ENCODE measurements at regions not wholly inside any gene's neighbourhood (a gene's known extent, or its start where the extent isn't known, plus 50 kb on each side); places are given as distances from the start of the nearest gene placed in this dataset.

DNA sequence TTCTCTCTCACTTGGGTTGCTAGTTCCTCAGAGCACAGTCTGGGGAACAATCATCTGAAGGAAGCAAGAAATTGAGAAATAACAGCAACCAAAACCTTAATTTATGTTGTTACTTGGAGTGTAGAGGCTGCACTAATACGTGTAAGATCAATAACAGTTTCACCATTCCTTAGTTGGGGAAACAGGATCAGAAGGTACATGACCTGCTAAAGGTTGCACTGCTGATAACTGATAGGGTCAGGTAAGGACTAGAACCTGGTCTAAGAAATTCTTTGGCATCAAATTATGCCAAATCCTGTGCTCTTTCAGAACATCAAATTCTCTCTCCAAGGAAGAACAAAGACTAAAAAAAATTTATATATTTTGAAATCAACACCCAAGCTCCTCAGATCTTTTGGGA is 278.6 kb upstream of the C9orf72 start:
- TF ChIP-seq, protein P1, sequence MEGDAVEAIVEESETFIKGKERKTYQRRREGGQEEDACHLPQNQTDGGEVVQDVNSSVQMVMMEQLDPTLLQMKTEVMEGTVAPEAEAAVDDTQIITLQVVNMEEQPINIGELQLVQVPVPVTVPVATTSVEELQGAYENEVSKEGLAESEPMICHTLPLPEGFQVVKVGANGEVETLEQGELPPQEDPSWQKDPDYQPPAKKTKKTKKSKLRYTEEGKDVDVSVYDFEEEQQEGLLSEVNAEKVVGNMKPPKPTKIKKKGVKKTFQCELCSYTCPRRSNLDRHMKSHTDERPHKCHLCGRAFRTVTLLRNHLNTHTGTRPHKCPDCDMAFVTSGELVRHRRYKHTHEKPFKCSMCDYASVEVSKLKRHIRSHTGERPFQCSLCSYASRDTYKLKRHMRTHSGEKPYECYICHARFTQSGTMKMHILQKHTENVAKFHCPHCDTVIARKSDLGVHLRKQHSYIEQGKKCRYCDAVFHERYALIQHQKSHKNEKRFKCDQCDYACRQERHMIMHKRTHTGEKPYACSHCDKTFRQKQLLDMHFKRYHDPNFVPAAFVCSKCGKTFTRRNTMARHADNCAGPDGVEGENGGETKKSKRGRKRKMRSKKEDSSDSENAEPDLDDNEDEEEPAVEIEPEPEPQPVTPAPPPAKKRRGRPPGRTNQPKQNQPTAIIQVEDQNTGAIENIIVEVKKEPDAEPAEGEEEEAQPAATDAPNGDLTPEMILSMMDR (IDR thresholded peaks at IDR 0.05): no peak
- TF ChIP-seq EP300 (IDR thresholded peaks at IDR 0.05) (no peak), POLR2A (IDR thresholded peaks at IDR 0.05) (no peak)

Measured in ovary (tissue), 3 donors.